IMR-90 (cell line): ENCODE measurements at regions not wholly inside any gene's neighbourhood (a gene's known extent, or its start where the extent isn't known, plus 50 kb on each side); places are given as distances from the start of the nearest gene placed in this dataset. TPM values are rescaled to one million over a fixed set of nuclear protein-coding genes. Genes with fewer than 3 reads are reported as not detected.

ENCODE experiments used
- microRNA-seq, 2 experiments: library from miRNA; stranded (forward) in 1 of 2; unstranded in 1 of 2; fragments of 10-50 nt in 1 of 2; fragments of <30 nt in 1 of 2; gene quantifications in 1 of 2; microRNA quantifications in 1 of 2; one replicate each; pipeline versions ENCODE3 to v1.1.0; 2013 to 2020; ENCODE audit not compliant: insufficient read depth in 1 of 2, insufficient read length in 1 of 2, unreplicated experiment in 1 of 2
- small RNA-seq, 5 experiments: library from RNA; depleted of rRNA; stranded (forward); fragments of <200 nt; gene quantifications; one replicate each; pipeline ENCODE3, GENCODE V24; 2012

Small RNAs in the stretch of these regions (microRNA-seq; reads per million reads assigned to microRNA genes)
- gene MRPL57P8 (ENCODE audit: insufficient read depth, insufficient read length), result not detected

Small RNAs in the stretch of these regions (small RNA-seq; reads per million reads assigned to genes)
- 0 reads per million in 5 experiments for gene MRPL57P8
